HG03442 (cell line): ENCODE measurements at regions not wholly inside any gene's neighbourhood (a gene's known extent, or its start where the extent isn't known, plus 50 kb on each side); places are given as distances from the start of the nearest gene placed in this dataset.
"Not testable (repeated sequence)": the region's sequence is repeated elsewhere in the genome, so short reads cannot be mapped to it uniquely, and the experiment has no call there.

ENCODE experiments used
- ATAC-seq: cut with Tn5 transposase; IDR thresholded peaks from one replicate; pipeline ENCODE4 v1.9.1; 2021; ENCODE audit warnings: mild to moderate bottlenecking, moderate library complexity; ENCODE audit not compliant: unreplicated experiment

- ATAC-seq = not testable (repeated sequence)
Observed at GRCh38 chr4:126930059-126930458, 702.7 kb upstream of the INTU start.

GRCh38 chr4:126935801-126936200, 697.0 kb upstream of the INTU start:
- no peak for ATAC-seq

GRCh38 chr4:126937342-126937741, 695.4 kb upstream of the INTU start:
- no peak for ATAC-seq

- no peak for ATAC-seq
Observed at GRCh38 chr4:126937846-126938422, 694.8 kb upstream of the INTU start.

GRCh38 chr4:126939401-126939800, 693.4 kb upstream of the INTU start:
- no peak for ATAC-seq

- ATAC-seq = no peak
Observed at GRCh38 chr4:126947536-126947935, 685.2 kb upstream of the INTU start.

GRCh38 chr4:126954537-126955291, 678.0 kb upstream of the INTU start:
- no peak for ATAC-seq

- ATAC-seq = no peak
Observed at GRCh38 chr4:126955292-126956183, 677.2 kb upstream of the INTU start.

- ATAC-seq = no peak
Observed at GRCh38 chr4:126956184-126956897, 676.4 kb upstream of the INTU start.

GRCh38 chr4:126957556-126957955, 675.2 kb upstream of the INTU start:
- ATAC-seq = no peak

GRCh38 chr4:126957987-126958386, 674.8 kb upstream of the INTU start:
- ATAC-seq = no peak

GRCh38 chr4:126958482-126958881, 674.3 kb upstream of the INTU start:
- ATAC-seq = no peak

- no peak for ATAC-seq
Observed at GRCh38 chr4:126959056-126959745, 673.6 kb upstream of the INTU start.

GRCh38 chr4:126960760-126961159, 672.0 kb upstream of the INTU start:
- ATAC-seq = no peak

GRCh38 chr4:126961661-126962060, 671.1 kb upstream of the INTU start:
- ATAC-seq = no peak

GRCh38 chr4:126965877-126966276, 666.9 kb upstream of the INTU start:
- no peak for ATAC-seq

- no peak for ATAC-seq
Observed at GRCh38 chr4:126969360-126970235, 663.2 kb upstream of the INTU start.

- no peak for ATAC-seq
Observed at GRCh38 chr4:126973201-126973600, 659.6 kb upstream of the INTU start.

GRCh38 chr4:126976850-126977632, 655.7 kb upstream of the INTU start:
- ATAC-seq = no peak
